ENCODE measurements at regions not wholly inside any gene's neighbourhood (a gene's known extent, or its start where the extent isn't known, plus 50 kb on each side); places are given as distances from the start of the nearest gene placed in this dataset.
"Not testable (repeated sequence)": the region's sequence is repeated elsewhere in the genome, so short reads cannot be mapped to it uniquely, and the experiment has no call there.

- ATAC-seq (no peak), DNase-seq (no peak)
- intact Hi-C loops (cut with micrococcal nuclease), result no loop called here
Measured at GRCh38 chr7:112540839-112541577, 60.2 kb downstream of the LSMEM1 start.

- ATAC-seq (no peak), DNase-seq (no peak)
- intact Hi-C loops (cut with micrococcal nuclease), result no loop called here
Measured at GRCh38 chr7:112546723-112547513, 66.1 kb downstream of the LSMEM1 start.

- ATAC-seq (no peak), DNase-seq (no peak)
- intact Hi-C loops (cut with micrococcal nuclease), result no loop called here
Measured at GRCh38 chr7:112547916-112548315, 67.1 kb downstream of the LSMEM1 start.

- ATAC-seq (peak; percentile 60), DNase-seq (no peak)
- intact Hi-C loops (cut with micrococcal nuclease), result loop anchor here (10.0 kb wide), 1 partner anchor 874 kb away; no protein-coding TSS in a partner anchor
Measured at GRCh38 chr7:112550468-112551060, 69.8 kb downstream of the LSMEM1 start.

GRCh38 chr7:112551521-112551920, 70.7 kb downstream of the LSMEM1 start:
- DNase-seq, ATAC-seq: not testable (repeated sequence)
- intact Hi-C loops (cut with micrococcal nuclease), result loop anchor here (10.0 kb wide), 1 partner anchor 873 kb away; no protein-coding TSS in a partner anchor

- ATAC-seq, result no peak
- intact Hi-C loops (cut with micrococcal nuclease), result loop anchor here (10.0 kb wide), 1 partner anchor 870 kb away; no protein-coding TSS in a partner anchor
- no peak for DNase-seq
Measured at GRCh38 chr7:112554591-112554990, 73.8 kb downstream of the LSMEM1 start.

GRCh38 chr7:112556633-112557032, 75.8 kb downstream of the LSMEM1 start:
- intact Hi-C loops (cut with micrococcal nuclease), result loop anchor here (10.0 kb wide), 1 partner anchor 868 kb away; no protein-coding TSS in a partner anchor
- DNase-seq, result no peak
- no peak for ATAC-seq

GRCh38 chr7:112566442-112567324, 85.9 kb downstream of the LSMEM1 start:
- ATAC-seq, result peak; percentile 89
- DNase-seq, result no peak
- intact Hi-C loops (cut with micrococcal nuclease), result no loop called here

GRCh38 chr7:112567388-112567787, 86.6 kb downstream of the LSMEM1 start:
- DNase-seq (no peak), ATAC-seq (no peak)
- intact Hi-C loops (cut with micrococcal nuclease), result no loop called here

GRCh38 chr7:112571852-112572607, 91.2 kb downstream of the LSMEM1 start:
- no peak for DNase-seq
- intact Hi-C loops (cut with micrococcal nuclease), result loop anchor here (10.0 kb wide), 1 partner anchor 323 kb away; no protein-coding TSS in a partner anchor
- no peak for ATAC-seq

GRCh38 chr7:112572669-112573301, 92.0 kb downstream of the LSMEM1 start:
- peak; percentile 57 for ATAC-seq
- intact Hi-C loops (cut with micrococcal nuclease), result loop anchor here (10.0 kb wide), 1 partner anchor 322 kb away; no protein-coding TSS in a partner anchor
- no peak for DNase-seq

GRCh38 chr7:112573302-112574039, 92.7 kb downstream of the LSMEM1 start:
- intact Hi-C loops (cut with micrococcal nuclease), result loop anchor here (10.0 kb wide), 1 partner anchor 321 kb away; no protein-coding TSS in a partner anchor
- DNase-seq, result no peak
- ATAC-seq, result peak; percentile 63

- intact Hi-C loops (cut with micrococcal nuclease), result loop anchor here (10.0 kb wide), 1 partner anchor 319 kb away; no protein-coding TSS in a partner anchor
- DNase-seq (no peak), ATAC-seq (peak; percentile 79)
Measured at GRCh38 chr7:112575864-112576263, 95.1 kb downstream of the LSMEM1 start.

- intact Hi-C loops (cut with micrococcal nuclease), result loop anchor here (10.0 kb wide), 1 partner anchor 315 kb away; no protein-coding TSS in a partner anchor
- DNase-seq, result no peak
- ATAC-seq, result peak; percentile 48
Measured at GRCh38 chr7:112579388-112579787, 98.6 kb downstream of the LSMEM1 start.

- intact Hi-C loops (cut with micrococcal nuclease), result no loop called here
- no peak for ATAC-seq
Measured at GRCh38 chr7:112580717-112581435, 100.1 kb downstream of the LSMEM1 start.

GRCh38 chr7:112581529-112581928, 100.7 kb downstream of the LSMEM1 start:
- ATAC-seq (peak; percentile 41), DNase-seq (no peak)
- intact Hi-C loops (cut with micrococcal nuclease), result no loop called here

More at GRCh38 chr7:112580717-112581435, 100.1 kb downstream of the LSMEM1 start:
- DNase-seq, result no peak
